Activated CD4-positive, alpha-beta memory T cell treated with anti-CD3 and anti-CD28 coated beads, Interleukin-2, amount 10 ng/mL, durations not matched to agents 7 days and 5 days (primary cell): ENCODE measurements at regions not wholly inside any gene's neighbourhood (a gene's known extent, or its start where the extent isn't known, plus 50 kb on each side); places are given as distances from the start of the nearest gene placed in this dataset.

Source experiments
- CTCF ChIA-PET: fragments of 350-600 bp; sonication (Branson Sonifier 250); formaldehyde crosslinking; loops from one replicate; lab custom pipeline; 2021; ENCODE audit warnings: antibody characterized with exemption, inconsistent platforms; lab: Charles Lee
- POLR2A ChIA-PET: fragments of 350-600 bp; sonication (Branson Sonifier 250); formaldehyde crosslinking; loops from one replicate; lab custom pipeline; 2021; ENCODE audit warnings: antibody characterized with exemption; lab: Charles Lee
- DNase-seq: peaks from one replicate; pipeline ENCODE4 v3.0.0-alpha.2; 2020
- H3K27ac Mint-ChIP-seq: one replicate; pipeline ENCODE4 v1.8.0; 2021; ENCODE audit warnings: mild to moderate bottlenecking, mixed read lengths
- H3K27me3 Mint-ChIP-seq: one replicate; pipeline ENCODE4 v1.8.0; 2021; ENCODE audit warnings: mixed read lengths
- H3K36me3 Mint-ChIP-seq: one replicate; pipeline ENCODE4 v1.8.0; 2021; ENCODE audit warnings: low read depth, mixed read lengths
- H3K4me1 Mint-ChIP-seq: one replicate; pipeline ENCODE4 v1.8.0; 2021; ENCODE audit warnings: mixed read lengths
- H3K4me3 Mint-ChIP-seq: one replicate; pipeline ENCODE4 v1.8.0; 2021; ENCODE audit warnings: mild to moderate bottlenecking, mixed read lengths
- H3K9me3 Mint-ChIP-seq: one replicate; pipeline ENCODE4 v1.8.0; 2021; ENCODE audit warnings: mixed read lengths

DNA sequence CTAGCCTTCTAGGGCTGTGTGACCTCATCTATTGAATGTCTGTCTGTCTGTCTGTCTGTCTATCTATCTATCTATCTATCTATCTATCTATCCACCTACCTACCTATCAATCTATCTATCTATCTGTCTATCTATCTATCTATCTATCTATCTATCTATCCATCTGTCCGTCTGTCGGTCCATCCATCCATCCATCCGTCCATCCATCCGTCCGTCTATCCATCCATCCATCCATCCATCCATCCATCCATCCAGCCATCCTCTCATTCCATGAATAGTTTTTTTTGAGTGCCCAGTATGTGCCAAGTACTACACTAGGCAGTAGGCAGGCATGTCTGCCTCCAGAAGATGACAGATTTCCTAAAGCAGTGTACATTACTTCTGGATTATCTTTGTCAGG lies 122.5 kb downstream of the FOXB1 start:
- H3K27me3 Mint-ChIP-seq = no peaks in the 10 kb centered on the region
- ChIA-PET CTCF (interaction anchor here (0.6 to 2.3 kb wide), 11 partner anchors 9 to 789 kb away, joined by 3 to 10 read pairs (median 4); partner anchors contain the start of gene FOXB1), POLR2A (interaction anchor here (0.6 to 4.1 kb wide), 6 partner anchors 80 to 437 kb away, joined by 3 to 26 read pairs (median 5); partner anchors contain the start of gene FOXB1)
- peaks cover 67% of the 10 kb centered on the region for H3K4me1 Mint-ChIP-seq
- H3K27ac Mint-ChIP-seq = peak overlapping the region; percentile 82
- H3K4me3 Mint-ChIP-seq = peak overlapping the region; percentile 73
- H3K36me3 Mint-ChIP-seq = peaks cover 2% of the 10 kb centered on the region
- no peaks in the 10 kb centered on the region for H3K9me3 Mint-ChIP-seq
- DNase-seq = no peak

DNA sequence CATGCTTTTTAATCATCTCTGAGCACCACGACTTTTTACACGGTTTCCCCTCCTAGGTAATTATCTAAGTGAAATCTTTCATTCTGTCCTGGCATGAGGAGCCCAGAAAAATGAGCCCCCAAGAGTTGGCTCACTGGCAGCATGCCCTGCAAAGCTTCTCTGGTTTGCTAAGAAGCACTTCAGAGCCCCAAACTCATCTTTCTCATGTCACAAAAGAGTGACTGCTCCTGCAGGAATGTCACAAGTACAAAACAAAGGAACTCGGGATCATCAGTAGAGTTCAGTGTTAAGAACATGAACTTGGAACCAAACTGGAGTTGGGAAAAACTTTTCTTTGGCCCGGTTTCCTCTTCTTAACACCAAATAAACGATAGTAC lies 123.9 kb downstream of the FOXB1 start:
- CTCF ChIA-PET = interaction anchor here (0.8 to 2.3 kb wide), 7 partner anchors 11 to 373 kb away, joined by 3 to 10 read pairs (median 3); partner anchors contain the start of gene FOXB1
- Mint-ChIP-seq H3K9me3 (no peaks in the 10 kb centered on the region), H3K27ac (peak overlapping the region; percentile 82), H3K27me3 (peaks cover 3% of the 10 kb centered on the region), H3K4me3 (peak overlapping the region; percentile 73), H3K4me1 (peaks cover 56% of the 10 kb centered on the region), H3K36me3 (peaks cover 2% of the 10 kb centered on the region)
- POLR2A ChIA-PET = interaction anchor here (0.5 to 4.1 kb wide), 8 partner anchors 13 to 326 kb away, joined by 3 to 26 read pairs (median 3); partner anchors contain the start of gene FOXB1
- DNase-seq = no peak

DNA sequence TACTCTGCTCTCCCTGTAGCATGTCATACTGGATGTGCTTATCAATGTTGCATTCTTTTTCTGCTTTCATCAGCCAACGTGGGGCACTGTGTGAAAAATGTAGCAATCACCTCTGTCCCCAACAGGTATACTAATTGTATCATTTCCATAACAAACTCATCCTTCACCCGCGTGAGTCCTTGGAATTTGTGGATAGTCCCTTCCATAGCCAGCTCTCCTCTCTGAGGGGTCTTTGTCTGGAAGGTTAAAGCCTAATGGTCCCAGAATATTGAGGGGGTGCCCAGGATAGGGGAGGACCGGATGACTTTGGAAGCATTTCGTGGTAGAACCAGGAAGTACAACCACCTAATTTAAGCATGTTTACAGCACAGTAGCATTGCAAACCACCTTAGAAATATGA lies 124.6 kb downstream of the FOXB1 start:
- Mint-ChIP-seq H3K36me3 (peaks cover 2% of the 10 kb centered on the region), H3K27me3 (peaks cover 3% of the 10 kb centered on the region), H3K4me1 (peaks cover 55% of the 10 kb centered on the region), H3K9me3 (no peaks in the 10 kb centered on the region), H3K27ac (no peak overlapping the region), H3K4me3 (no peak overlapping the region)
- POLR2A ChIA-PET = no interaction called here
- CTCF ChIA-PET = interaction anchor here (1.5 to 2.3 kb wide), 2 partner anchors 14 to 125 kb away, joined by 3 to 10 read pairs; partner anchors contain the start of gene FOXB1
- no peak for DNase-seq

DNA sequence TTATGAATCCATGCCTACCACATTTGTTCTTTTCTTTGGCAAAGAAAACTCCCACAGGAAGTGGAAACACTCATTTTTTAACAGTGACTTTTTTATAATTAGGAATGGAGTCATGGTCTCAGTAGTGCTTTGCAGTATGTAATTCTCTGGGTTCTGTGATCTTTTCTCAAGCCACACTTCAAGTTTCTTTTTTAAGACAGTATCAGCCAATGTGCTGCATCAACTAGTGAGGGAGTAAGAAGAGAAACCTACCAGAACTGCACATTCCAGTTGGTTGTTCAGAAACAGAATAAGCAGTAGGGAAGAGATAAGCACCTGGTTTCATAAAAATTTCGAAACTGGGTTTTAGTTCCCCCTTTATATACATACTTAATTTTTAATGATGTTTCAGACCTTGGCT lies 126.3 kb downstream of the FOXB1 start:
- no peak for DNase-seq
- no peak overlapping the region for H3K4me3 Mint-ChIP-seq
- ChIA-PET CTCF (no interaction called here), POLR2A (no interaction called here)
- no peak overlapping the region for H3K27ac Mint-ChIP-seq
- no peaks in the 10 kb centered on the region for H3K9me3 Mint-ChIP-seq
- H3K36me3 Mint-ChIP-seq = no peaks in the 10 kb centered on the region
- H3K4me1 Mint-ChIP-seq = peaks cover 39% of the 10 kb centered on the region
- H3K27me3 Mint-ChIP-seq = peaks cover 11% of the 10 kb centered on the region

DNA sequence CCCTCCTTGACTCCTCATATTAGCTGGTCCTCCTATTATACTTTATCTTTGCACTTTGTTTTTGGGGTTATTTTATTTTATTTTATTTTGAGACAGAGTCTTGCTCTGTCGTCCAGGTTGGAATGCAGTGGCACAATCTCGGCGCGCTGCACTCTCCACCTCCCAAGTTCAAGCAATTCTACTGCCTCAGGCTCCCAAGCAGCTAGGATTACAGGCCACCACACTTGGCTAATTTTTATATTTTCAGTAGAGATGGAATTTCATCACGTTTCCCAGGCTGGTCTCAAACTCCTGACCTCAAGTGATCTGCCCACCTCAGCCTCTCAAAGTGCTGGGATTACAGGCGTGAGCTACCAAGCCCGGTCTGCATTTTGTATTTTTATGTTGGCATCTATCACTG lies 126.7 kb downstream of the FOXB1 start:
- peaks cover 12% of the 10 kb centered on the region for H3K27me3 Mint-ChIP-seq
- no peak overlapping the region for H3K4me3 Mint-ChIP-seq
- no peak overlapping the region for H3K27ac Mint-ChIP-seq
- H3K36me3 Mint-ChIP-seq = no peaks in the 10 kb centered on the region
- POLR2A ChIA-PET = no interaction called here
- H3K4me1 Mint-ChIP-seq = peaks cover 35% of the 10 kb centered on the region
- CTCF ChIA-PET = no interaction called here
- DNase-seq = no peak
- no peaks in the 10 kb centered on the region for H3K9me3 Mint-ChIP-seq

DNA sequence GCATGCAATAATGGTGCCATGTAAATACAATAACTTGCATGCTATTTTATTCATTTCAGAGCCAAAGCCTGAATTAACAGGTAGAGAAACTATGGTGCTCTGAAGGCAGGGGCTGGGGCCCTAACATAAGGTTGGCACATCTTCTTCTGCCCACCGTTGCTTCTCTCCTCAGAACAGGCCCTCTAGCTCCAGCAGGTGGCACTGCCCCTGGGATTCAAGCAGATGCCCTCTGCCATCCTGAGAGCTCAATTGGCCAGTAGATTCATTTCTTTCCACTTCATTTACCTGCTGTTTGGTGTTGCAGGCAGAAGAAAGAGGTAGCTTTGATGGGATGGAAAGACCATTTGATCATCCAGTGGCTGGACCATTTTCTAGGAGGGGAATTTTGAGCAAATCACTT lies 130.5 kb downstream of the FOXB1 start:
- peaks cover 4% of the 10 kb centered on the region for H3K4me1 Mint-ChIP-seq
- no peaks in the 10 kb centered on the region for H3K36me3 Mint-ChIP-seq
- CTCF ChIA-PET = interaction anchor here (0.5 to 1.8 kb wide), 3 partner anchors 9 to 276 kb away, joined by 3 to 6 read pairs (median 4); no protein-coding TSS in a partner anchor
- POLR2A ChIA-PET = no interaction called here
- no peak overlapping the region for H3K4me3 Mint-ChIP-seq
- DNase-seq = no peak
- no peaks in the 10 kb centered on the region for H3K9me3 Mint-ChIP-seq
- peaks cover 34% of the 10 kb centered on the region for H3K27me3 Mint-ChIP-seq
- H3K27ac Mint-ChIP-seq = no peak overlapping the region

DNA sequence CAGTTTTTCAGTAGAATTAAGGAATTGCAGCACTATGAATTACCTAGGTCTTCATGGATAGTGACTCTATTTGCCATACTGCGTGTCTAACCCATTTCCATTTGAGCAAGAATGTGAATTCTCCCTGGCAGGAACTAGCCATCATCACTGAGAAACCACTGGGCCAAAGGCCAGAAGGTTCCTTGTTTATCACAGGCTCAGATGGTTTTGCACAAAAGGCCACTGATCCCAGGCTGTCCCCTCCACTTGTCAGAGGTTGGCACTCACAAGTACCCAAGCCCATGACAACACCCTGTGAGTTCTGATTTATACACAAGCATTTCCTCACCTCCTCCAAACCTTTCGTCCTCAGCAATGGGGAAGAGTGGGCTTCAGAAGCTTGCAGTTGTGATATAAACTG lies 131.8 kb downstream of the FOXB1 start:
- Mint-ChIP-seq H3K4me3 (no peak overlapping the region), H3K9me3 (no peaks in the 10 kb centered on the region), H3K36me3 (no peaks in the 10 kb centered on the region), H3K27me3 (peaks cover 42% of the 10 kb centered on the region), H3K27ac (no peak overlapping the region), H3K4me1 (no peaks in the 10 kb centered on the region)
- CTCF ChIA-PET = interaction anchor here (0.5 to 1.6 kb wide), 4 partner anchors 10 to 218 kb away, joined by 3 to 5 read pairs (median 4); no protein-coding TSS in a partner anchor
- DNase-seq = no peak
- POLR2A ChIA-PET = no interaction called here

DNA sequence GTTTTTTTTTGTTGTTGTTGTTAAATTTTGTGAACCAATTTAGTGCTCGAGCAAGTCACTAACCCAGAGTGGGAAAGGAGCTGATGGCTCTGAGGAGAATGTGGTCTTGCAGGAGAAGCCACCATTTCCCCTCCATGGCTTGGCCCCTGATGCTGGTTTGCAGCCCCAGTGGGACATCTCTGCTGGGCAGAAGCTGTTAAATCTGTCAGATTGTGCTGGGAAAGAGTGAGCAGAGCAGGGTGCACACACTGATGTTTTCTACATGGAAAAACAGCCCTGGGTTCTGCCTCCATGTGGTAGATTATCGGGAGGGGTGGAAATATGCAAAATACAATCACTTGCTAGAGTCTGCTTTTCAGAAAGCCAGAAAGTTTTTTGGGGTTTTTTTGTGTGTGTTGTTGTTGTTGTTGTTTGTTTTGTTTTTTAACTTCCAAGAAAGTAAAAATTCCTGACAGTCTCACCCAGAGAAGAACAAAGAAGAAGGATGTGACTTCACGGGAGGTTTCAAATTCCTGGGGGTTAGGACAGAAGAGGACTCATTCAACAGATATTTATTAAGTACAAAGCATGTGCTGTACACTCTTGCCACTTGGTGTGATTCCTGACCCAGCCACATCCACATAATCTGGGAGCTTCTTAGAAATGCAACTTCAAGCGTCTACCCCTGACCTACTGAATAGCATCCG lies 133.7 kb downstream of the FOXB1 start:
- no peaks in the 10 kb centered on the region for H3K4me1 Mint-ChIP-seq
- no peaks in the 10 kb centered on the region for H3K36me3 Mint-ChIP-seq
- H3K27ac Mint-ChIP-seq = no peak overlapping the region
- POLR2A ChIA-PET = interaction anchor here (0.6 kb wide), 1 partner anchor 66 kb away, joined by 3 read pairs; no protein-coding TSS in a partner anchor
- H3K9me3 Mint-ChIP-seq = no peaks in the 10 kb centered on the region
- no peak overlapping the region for H3K4me3 Mint-ChIP-seq
- no peak for DNase-seq
- CTCF ChIA-PET = no interaction called here
- H3K27me3 Mint-ChIP-seq = peaks cover 48% of the 10 kb centered on the region

DNA sequence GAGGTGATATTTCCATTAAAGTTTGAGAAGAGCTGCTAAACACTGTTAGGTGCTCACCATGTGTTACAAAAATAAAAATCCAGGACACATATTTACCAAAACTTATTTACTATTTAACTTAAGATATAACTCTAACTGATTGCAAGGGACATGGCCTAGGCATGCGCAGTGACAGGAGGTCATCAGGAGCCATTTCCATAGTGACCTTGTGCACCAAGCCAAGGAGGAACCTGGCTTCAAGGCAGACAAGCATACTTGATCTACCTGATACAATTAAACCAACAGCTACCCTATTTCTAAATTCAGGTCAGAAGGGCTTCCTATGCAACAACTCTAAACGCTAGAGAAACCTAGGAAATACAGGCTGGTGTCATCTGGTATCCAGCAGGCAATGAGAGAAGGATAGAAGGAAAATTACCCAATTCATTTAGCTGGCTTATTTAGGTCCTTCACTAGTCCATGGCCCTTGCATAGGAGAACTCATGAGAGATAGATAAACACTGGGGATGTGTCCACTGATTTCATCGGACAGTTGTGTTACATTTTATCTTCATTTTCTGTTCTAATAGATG lies 134.4 kb downstream of the FOXB1 start:
- Mint-ChIP-seq H3K27ac (no peak overlapping the region), H3K4me1 (no peaks in the 10 kb centered on the region), H3K4me3 (no peak overlapping the region), H3K36me3 (no peaks in the 10 kb centered on the region), H3K9me3 (no peaks in the 10 kb centered on the region), H3K27me3 (peaks cover 53% of the 10 kb centered on the region)
- ChIA-PET CTCF (interaction anchor here (0.9 to 1.4 kb wide), 3 partner anchors 9 to 42 kb away, joined by 4 to 6 read pairs (median 4); no protein-coding TSS in a partner anchor), POLR2A (interaction anchor here (1.1 kb wide), 1 partner anchor 17 kb away, joined by 3 read pairs; no protein-coding TSS in a partner anchor)
- DNase-seq = no peak

DNA sequence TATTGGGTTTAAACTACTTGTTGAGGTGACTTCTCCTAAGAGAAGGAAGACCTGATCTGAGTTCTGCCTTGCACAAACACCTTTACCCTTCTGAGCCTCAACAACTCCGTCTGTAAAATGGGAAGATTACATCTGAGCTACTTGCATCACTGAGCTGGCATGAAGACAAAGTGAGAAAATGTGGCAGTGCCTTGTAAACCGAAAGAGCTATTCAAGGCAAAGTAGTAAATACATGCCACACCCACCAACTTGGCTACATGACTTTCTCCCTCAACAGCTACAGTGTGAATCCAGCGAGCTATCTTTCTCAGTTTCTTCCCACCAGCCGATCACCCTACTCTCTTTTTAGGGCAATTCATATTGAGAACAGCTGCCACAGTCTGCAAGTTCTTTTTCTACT lies 148.3 kb downstream of the FOXB1 start:
- Mint-ChIP-seq H3K4me1 (peaks cover 30% of the 10 kb centered on the region), H3K4me3 (no peak overlapping the region), H3K27ac (no peak overlapping the region), H3K36me3 (no peaks in the 10 kb centered on the region), H3K9me3 (peaks cover 2% of the 10 kb centered on the region), H3K27me3 (peaks cover 5% of the 10 kb centered on the region)
- CTCF ChIA-PET = interaction anchor here (1.1 to 1.5 kb wide), 2 partner anchors 27 to 32 kb away, joined by 3 to 4 read pairs; no protein-coding TSS in a partner anchor
- no peak for DNase-seq
- POLR2A ChIA-PET = no interaction called here

DNA sequence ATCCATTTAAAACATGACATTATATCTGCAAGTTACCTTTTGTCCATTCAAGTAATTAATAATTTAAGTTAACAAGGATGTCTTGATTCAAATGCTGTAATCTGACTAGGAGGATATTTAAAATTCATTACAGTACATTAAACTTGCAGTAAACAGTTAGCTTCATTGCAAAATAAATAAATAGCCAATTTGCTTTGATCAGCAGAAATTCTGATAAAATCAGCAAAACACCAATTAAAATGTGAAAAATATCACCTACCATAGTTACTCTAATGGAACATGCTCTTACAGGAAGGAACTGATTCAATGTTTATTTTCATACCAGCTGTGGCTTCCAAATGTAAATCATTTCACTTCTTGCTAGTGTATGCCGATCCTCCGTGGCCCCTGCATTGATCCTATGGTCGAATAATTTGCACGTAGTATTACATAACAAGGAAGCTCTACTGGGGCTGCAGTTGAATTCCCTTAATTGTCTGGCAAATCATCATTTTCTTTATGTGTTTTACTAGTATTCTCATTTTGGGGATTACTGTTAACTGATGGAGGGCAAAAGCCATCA lies 150.7 kb downstream of the FOXB1 start:
- ChIA-PET CTCF (interaction anchor here (0.9 kb wide), 1 partner anchor 25 kb away, joined by 3 read pairs; no protein-coding TSS in a partner anchor), POLR2A (no interaction called here)
- H3K27ac Mint-ChIP-seq = peak overlapping the region; percentile 5

DNA sequence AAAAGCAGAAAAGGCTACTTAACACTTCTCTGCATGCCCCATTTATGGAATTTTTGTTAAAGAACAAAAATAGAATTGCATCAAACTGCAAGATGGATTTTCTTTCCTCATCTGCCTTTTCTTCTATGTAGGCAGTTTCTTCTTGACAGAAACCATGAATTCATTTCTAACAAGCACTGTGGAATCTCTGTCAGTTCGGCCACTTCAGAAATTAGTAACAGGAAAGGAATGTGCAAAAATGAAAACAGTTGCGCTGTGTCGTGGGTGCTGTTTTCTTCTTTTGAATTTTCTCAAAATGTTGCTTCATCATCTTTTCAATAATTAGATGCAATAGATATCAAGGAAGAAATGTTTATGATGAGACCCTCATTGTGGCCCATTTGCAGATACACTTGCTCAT lies 151.6 kb downstream of the FOXB1 start:
- no peak for DNase-seq
- Mint-ChIP-seq H3K36me3 (no peaks in the 10 kb centered on the region), H3K4me1 (peaks cover 30% of the 10 kb centered on the region), H3K27ac (no peak overlapping the region), H3K9me3 (peaks cover 2% of the 10 kb centered on the region), H3K4me3 (no peak overlapping the region), H3K27me3 (peaks cover 12% of the 10 kb centered on the region)
- ChIA-PET CTCF (no interaction called here), POLR2A (no interaction called here)

More for the DNA sequence above, 150.7 kb downstream of the FOXB1 start:
- DNase-seq = no peak
- Mint-ChIP-seq H3K4me3 (no peak overlapping the region), H3K4me1 (peaks cover 30% of the 10 kb centered on the region), H3K9me3 (peaks cover 2% of the 10 kb centered on the region), H3K36me3 (no peaks in the 10 kb centered on the region), H3K27me3 (peaks cover 11% of the 10 kb centered on the region)

DNA sequence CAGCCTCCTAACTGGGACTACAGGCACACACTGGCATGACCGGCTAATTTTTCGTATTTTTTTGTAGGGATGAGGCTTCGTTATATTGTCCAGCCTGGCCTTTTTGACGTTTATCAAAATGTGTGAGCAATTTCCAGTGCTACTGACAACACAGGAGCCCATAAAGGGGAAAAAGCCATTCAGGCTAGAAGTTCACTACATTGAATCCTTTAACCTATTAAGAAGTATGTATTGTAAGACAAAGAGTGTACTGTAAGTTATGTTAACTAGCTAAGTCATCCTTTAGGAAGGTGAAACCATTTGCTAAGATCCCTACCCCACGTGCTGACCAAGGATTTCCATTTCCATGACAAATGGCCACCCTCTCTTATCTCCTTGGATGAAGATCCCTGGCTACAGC lies 156.8 kb downstream of the FOXB1 start:
- POLR2A ChIA-PET = no interaction called here
- CTCF ChIA-PET = no interaction called here
- Mint-ChIP-seq H3K4me3 (no peak overlapping the region), H3K27ac (no peak overlapping the region), H3K4me1 (peaks cover 11% of the 10 kb centered on the region), H3K36me3 (no peaks in the 10 kb centered on the region), H3K9me3 (no peaks in the 10 kb centered on the region), H3K27me3 (peaks cover 21% of the 10 kb centered on the region)
- DNase-seq = no peak
